ENCODE measurements at regions not wholly inside any gene's neighbourhood (a gene's known extent, or its start where the extent isn't known, plus 50 kb on each side); places are given as distances from the start of the nearest gene placed in this dataset.

- TF ChIP-seq GATA3 (IDR thresholded peaks at IDR 0.05; ENCODE audit: low read depth, low read length), result no peak
- no peak for TF ChIP-seq GATA2 (IDR thresholded peaks at IDR 0.05; ENCODE audit: low read depth, low read length)
These were observed 283.3 kb downstream of the DUSP10 start for GRCh38 chr1:221458447-221459156.

All from SH-SY5Y (cell line).